ENCODE measurements at regions not wholly inside any gene's neighbourhood (a gene's known extent, or its start where the extent isn't known, plus 50 kb on each side); places are given as distances from the start of the nearest gene placed in this dataset.

DNA sequence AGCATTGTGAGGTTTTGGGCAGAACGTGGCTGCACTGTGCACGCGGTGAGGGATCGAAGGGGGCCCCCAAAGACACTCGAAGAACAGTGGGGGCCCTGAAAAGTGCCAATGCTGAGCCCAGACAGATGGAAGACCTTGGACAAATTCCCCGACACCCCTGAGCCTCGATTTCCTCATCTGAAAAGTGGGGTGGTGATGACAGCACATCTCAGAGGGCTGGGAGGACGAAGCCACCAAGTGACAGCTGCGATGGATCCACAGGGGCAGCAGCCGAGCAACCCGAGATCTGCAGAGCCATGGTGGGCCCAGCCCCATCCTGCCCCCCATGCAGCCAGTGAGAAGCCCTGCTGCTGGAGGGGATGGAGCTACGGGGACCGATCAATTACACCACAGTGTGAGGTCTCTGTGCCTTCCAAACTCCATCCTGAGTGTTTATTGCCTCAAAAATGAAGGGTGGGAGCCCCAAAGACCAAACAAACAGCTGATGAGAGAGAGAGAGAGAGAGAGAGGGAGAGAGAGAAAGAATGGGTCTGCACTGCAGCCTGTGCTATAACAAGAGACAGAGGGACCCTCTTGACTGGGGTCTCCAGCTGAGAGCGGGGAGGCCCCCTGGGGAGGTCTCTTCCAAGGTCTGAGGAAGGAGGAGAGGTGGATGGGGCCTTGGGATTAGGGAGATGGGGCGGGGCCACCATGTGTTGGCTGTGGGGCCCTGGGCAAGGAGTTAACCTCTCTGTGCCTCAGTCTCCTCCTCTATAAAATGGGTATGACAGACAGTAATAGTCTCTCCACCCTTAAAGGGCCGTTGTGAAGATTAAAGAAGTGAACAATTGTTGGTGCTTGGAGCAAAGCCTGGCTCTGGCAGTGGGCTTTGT, 134.4 kb upstream of the IER5L start:
- H3K9me3 Mint-ChIP-seq: peaks cover 0 to 2% (median 0%) of the 10 kb centered on the region in 8 donors
- H3K36me3 Mint-ChIP-seq: no peaks in the 10 kb centered on the region
- CTCF ChIA-PET (ENCODE audit: partially characterized antibody): interaction anchor here (0.8 kb wide), 1 partner anchor 8 kb away, joined by 3 read pairs; no protein-coding TSS in a partner anchor
- H3K27ac Mint-ChIP-seq: no peak overlapping the region
- Histone ChIP-seq H3K27me3 (ENCODE audit: insufficient read depth, low read length) (no peaks in the 10 kb centered on the region), H3K9me3 (ENCODE audit: control insufficient read depth in 1 of 2, low read length in 2 of 2) (no peaks in the 10 kb centered on the region), H3K4me1 (ENCODE audit: insufficient read depth, low read length) (no peaks in the 10 kb centered on the region), H3K4me3 (ENCODE audit: low read length in 2 of 2) (no peak overlapping the region), H3K27ac (ENCODE audit: low read depth, low read length) (no peak overlapping the region), H3K36me3 (ENCODE audit: insufficient read depth, low read length) (no peaks in the 10 kb centered on the region)
- H3K27me3 Mint-ChIP-seq: peaks cover 0 to under 1% of the 10 kb centered on the region in 2 donors
- DNase-seq: no peak
- intact Hi-C loops (cut with micrococcal nuclease): no loop called here
- H3K4me3 Mint-ChIP-seq: no peak overlapping the region
- peaks cover 0 to 2% (median 0%) of the 10 kb centered on the region in 4 donors for H3K4me1 Mint-ChIP-seq
- POLR2A ChIA-PET (ENCODE audit: partially characterized antibody): no interaction called here

DNA sequence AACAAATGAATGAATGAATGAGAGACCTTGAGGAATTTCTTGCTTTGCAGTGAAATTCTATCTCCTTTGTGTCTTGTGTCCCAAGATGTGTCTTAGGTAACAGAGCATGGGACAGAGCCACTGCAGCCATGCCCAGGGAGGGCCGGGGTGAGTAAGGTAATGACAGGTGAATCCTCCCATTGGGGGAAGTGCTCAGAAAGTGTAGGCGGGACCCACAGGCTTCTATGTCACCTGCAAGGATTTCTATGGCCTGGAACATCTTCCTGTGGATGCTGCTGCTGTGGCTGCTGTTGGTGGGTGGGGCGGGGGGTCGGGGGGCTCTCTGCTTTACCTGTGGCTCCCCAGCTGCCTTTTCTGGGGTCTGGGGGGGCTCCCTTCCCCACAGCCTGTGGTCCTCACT, 133.6 kb upstream of the IER5L start:
- H3K27ac ChIP-seq (ENCODE audit: low read depth, low read length): no peak overlapping the region
- no peaks in the 10 kb centered on the region for H3K9me3 ChIP-seq (ENCODE audit: control insufficient read depth in 1 of 2, low read length in 2 of 2)
- H3K36me3 Mint-ChIP-seq: no peaks in the 10 kb centered on the region
- intact Hi-C loops (cut with micrococcal nuclease): no loop called here
- no peaks in the 10 kb centered on the region for H3K36me3 ChIP-seq (ENCODE audit: insufficient read depth, low read length)
- H3K4me3 Mint-ChIP-seq: no peak overlapping the region
- H3K4me1 Mint-ChIP-seq: peaks cover 0 to 5% (median 2%) of the 10 kb centered on the region in 4 donors
- no peaks in the 10 kb centered on the region for H3K27me3 ChIP-seq (ENCODE audit: insufficient read depth, low read length)
- H3K9me3 Mint-ChIP-seq: peaks cover 0 to 2% (median 0%) of the 10 kb centered on the region in 8 donors
- DNase-seq: no peak
- ChIA-PET POLR2A (ENCODE audit: partially characterized antibody) (no interaction called here), CTCF (ENCODE audit: partially characterized antibody) (interaction anchor here (0.8 kb wide), 1 partner anchor 9 kb away, joined by 3 read pairs; no protein-coding TSS in a partner anchor)
- peaks cover 0 to 2% of the 10 kb centered on the region in 2 donors for H3K27me3 Mint-ChIP-seq
- no peak overlapping the region for H3K4me3 ChIP-seq (ENCODE audit: low read length in 2 of 2)
- H3K27ac Mint-ChIP-seq: no peak overlapping the region
- H3K4me1 ChIP-seq (ENCODE audit: insufficient read depth, low read length): no peaks in the 10 kb centered on the region

GRCh38 chr9:129310666-129311350, 132.7 kb upstream of the IER5L start:
- Histone ChIP-seq H3K36me3 (ENCODE audit: insufficient read depth, low read length) (no peaks in the 10 kb centered on the region), H3K27ac (ENCODE audit: low read depth, low read length) (no peak overlapping the region), H3K4me3 (ENCODE audit: low read length in 2 of 2) (no peak overlapping the region), H3K4me1 (ENCODE audit: insufficient read depth, low read length) (no peaks in the 10 kb centered on the region), H3K9me3 (ENCODE audit: control insufficient read depth in 1 of 2, low read length in 2 of 2) (no peaks in the 10 kb centered on the region), H3K27me3 (ENCODE audit: insufficient read depth, low read length) (no peaks in the 10 kb centered on the region)
- H3K9me3 Mint-ChIP-seq: peaks cover 0 to 2% (median 0%) of the 10 kb centered on the region in 8 donors
- H3K27ac Mint-ChIP-seq: no peak overlapping the region
- intact Hi-C loops (cut with micrococcal nuclease): no loop called here
- no peak for DNase-seq
- H3K4me3 Mint-ChIP-seq: no peak overlapping the region
- peaks cover 0 to 2% of the 10 kb centered on the region in 2 donors for H3K27me3 Mint-ChIP-seq
- POLR2A ChIA-PET (ENCODE audit: partially characterized antibody): no interaction called here
- H3K4me1 Mint-ChIP-seq: peaks cover 0 to 5% (median 2%) of the 10 kb centered on the region in 4 donors
- H3K36me3 Mint-ChIP-seq: no peaks in the 10 kb centered on the region
- CTCF ChIA-PET (ENCODE audit: partially characterized antibody): no interaction called here

GRCh38 chr9:129309906-129310305, 131.8 kb upstream of the IER5L start:
- ChIA-PET CTCF (ENCODE audit: partially characterized antibody) (no interaction called here), POLR2A (ENCODE audit: partially characterized antibody) (no interaction called here)
- H3K4me3 ChIP-seq (ENCODE audit: low read length in 2 of 2): no peak overlapping the region
- Mint-ChIP-seq H3K27ac (peak overlapping the region in 1 of 7 donors; percentile 71), H3K4me1 (peaks cover 0 to 5% (median 2%) of the 10 kb centered on the region in 4 donors), H3K4me3 (no peak overlapping the region), H3K27me3 (peaks cover 0 to 2% of the 10 kb centered on the region in 2 donors), H3K36me3 (no peaks in the 10 kb centered on the region), H3K9me3 (peaks cover 0 to 2% (median 0%) of the 10 kb centered on the region in 8 donors)
- no peaks in the 10 kb centered on the region for H3K36me3 ChIP-seq (ENCODE audit: insufficient read depth, low read length)
- no peaks in the 10 kb centered on the region for H3K27me3 ChIP-seq (ENCODE audit: insufficient read depth, low read length)
- no peaks in the 10 kb centered on the region for H3K4me1 ChIP-seq (ENCODE audit: insufficient read depth, low read length)
- no peak for DNase-seq
- intact Hi-C loops (cut with micrococcal nuclease): no loop called here
- H3K9me3 ChIP-seq (ENCODE audit: control insufficient read depth in 1 of 2, low read length in 2 of 2): no peaks in the 10 kb centered on the region
- H3K27ac ChIP-seq (ENCODE audit: low read depth, low read length): no peak overlapping the region

- H3K9me3 Mint-ChIP-seq: peaks cover 0 to 2% (median 0%) of the 10 kb centered on the region in 8 donors
- Histone ChIP-seq H3K4me1 (ENCODE audit: insufficient read depth, low read length) (no peaks in the 10 kb centered on the region), H3K36me3 (ENCODE audit: insufficient read depth, low read length) (no peaks in the 10 kb centered on the region), H3K27me3 (ENCODE audit: insufficient read depth, low read length) (no peaks in the 10 kb centered on the region), H3K9me3 (ENCODE audit: control insufficient read depth in 1 of 2, low read length in 2 of 2) (no peaks in the 10 kb centered on the region), H3K4me3 (ENCODE audit: low read length in 2 of 2) (no peak overlapping the region), H3K27ac (ENCODE audit: low read depth, low read length) (no peak overlapping the region)
- H3K27ac Mint-ChIP-seq: no peak overlapping the region
- peaks cover 0 to 2% of the 10 kb centered on the region in 2 donors for H3K27me3 Mint-ChIP-seq
- peaks cover 0 to 5% (median 2%) of the 10 kb centered on the region in 4 donors for H3K4me1 Mint-ChIP-seq
- ChIA-PET POLR2A (ENCODE audit: partially characterized antibody) (no interaction called here), CTCF (ENCODE audit: partially characterized antibody) (interaction anchor here (1.0 kb wide), 1 partner anchor 166 kb away, joined by 3 read pairs; no protein-coding TSS in a partner anchor)
- intact Hi-C loops (cut with micrococcal nuclease): no loop called here
- no peaks in the 10 kb centered on the region for H3K36me3 Mint-ChIP-seq
- DNase-seq: no peak
- H3K4me3 Mint-ChIP-seq: no peak overlapping the region
Measured at GRCh38 chr9:129309041-129309430, 131.0 kb upstream of the IER5L start.

GRCh38 chr9:129307227-129307970, 129.3 kb upstream of the IER5L start:
- Histone ChIP-seq H3K9me3 (ENCODE audit: control insufficient read depth in 1 of 2, low read length in 2 of 2) (no peaks in the 10 kb centered on the region), H3K4me3 (ENCODE audit: low read length in 2 of 2) (no peak overlapping the region), H3K4me1 (ENCODE audit: insufficient read depth, low read length) (no peaks in the 10 kb centered on the region), H3K27me3 (ENCODE audit: insufficient read depth, low read length) (no peaks in the 10 kb centered on the region), H3K36me3 (ENCODE audit: insufficient read depth, low read length) (no peaks in the 10 kb centered on the region), H3K27ac (ENCODE audit: low read depth, low read length) (no peak overlapping the region)
- ChIA-PET POLR2A (ENCODE audit: partially characterized antibody) (interaction anchor here (1.3 kb wide), 1 partner anchor 283 kb away, joined by 3 read pairs; no protein-coding TSS in a partner anchor), CTCF (ENCODE audit: partially characterized antibody) (interaction anchor here (0.9 kb wide), 1 partner anchor 13 kb away, joined by 3 read pairs; no protein-coding TSS in a partner anchor)
- H3K4me1 Mint-ChIP-seq: peaks cover 0 to 5% (median 2%) of the 10 kb centered on the region in 4 donors
- no peak overlapping the region for H3K27ac Mint-ChIP-seq
- H3K9me3 Mint-ChIP-seq: peaks cover 0 to 2% (median under 1%) of the 10 kb centered on the region in 8 donors
- no peaks in the 10 kb centered on the region for H3K36me3 Mint-ChIP-seq
- DNase-seq: no peak
- H3K4me3 Mint-ChIP-seq: no peak overlapping the region
- peaks cover 0 to 2% of the 10 kb centered on the region in 2 donors for H3K27me3 Mint-ChIP-seq
- intact Hi-C loops (cut with micrococcal nuclease): no loop called here

Measured in CD4-positive, alpha-beta memory T cell (primary cell).